K562 (cell line): ENCODE measurements at regions not wholly inside any gene's neighbourhood (a gene's known extent, or its start where the extent isn't known, plus 50 kb on each side); places are given as distances from the start of the nearest gene placed in this dataset.

Experiments used
- ATAC-seq: fragments of 200-7000 bp; cut with Tn5 transposase; 3 replicates; pipeline ENCODE4 v1.9.1; 2020; ENCODE audit warnings: moderate library complexity
- BruUV-seq: library from RNA; stranded (reverse); fragments of 400-500 nt; replicated peaks from 2 replicates; lab custom pipeline; 2021; lab: Mats Ljungman, UMichigan
- CTCF ChIA-PET: fragments of 300-600 bp; formaldehyde crosslinking; extraction: SDS; loops from one replicate; lab custom pipeline; 2021; ENCODE audit warnings: low intra/inter-chr PET ratio; lab: Yijun Ruan, JAX
- POLR2A ChIA-PET: fragments of 300-600, 350-650 bp; sonication (Branson Sonifier 250); formaldehyde crosslinking; extraction: SDS; loops from one replicate; lab custom pipeline; 2021; ENCODE audit warnings: antibody characterized with exemption, inconsistent platforms; lab: Yijun Ruan, JAX
- DNase-seq, 4 experiments: peaks; one replicate each; pipeline versions ENCODE4 v3.0.0 to v3.0.0-alpha.2; 2011 to 2018; ENCODE audit warnings: low spot score in 3 of 4, mixed read lengths in 3 of 4; ENCODE audit errors: extremely low read depth in 1 of 4
- FAIRE-seq: peaks from 2 replicates; lab custom pipeline; 2011; peaks lifted over from hg19 to GRCh38; lab: Jason Lieb, UNC
- H2AFZ ChIP-seq: 2 replicates; pipeline ENCODE4 v1.6.0; 2011; ENCODE audit warnings: low read depth, low read length, control low read depth, inconsistent platforms
- H3K27ac ChIP-seq: fragments of 200-600 bp; 3 replicates; pipeline ENCODE4 v1.8.0; 2011; ENCODE audit warnings: low read depth, mild to moderate bottlenecking, control low read depth, inconsistent platforms, low read length, moderate library complexity, mixed read lengths; ENCODE audit errors: extremely low read depth
- H3K27me3 ChIP-seq, 2 experiments: fragments of 300-600 bp in 1 of 2; 2 replicates in 1 of 2; 3 replicates in 1 of 2; pipeline versions ENCODE4 v1.6.0 to v1.8.0; 2011; ENCODE audit warnings: inconsistent platforms in 2 of 2, low read length in 2 of 2, mild to moderate bottlenecking in 1 of 2, mixed read lengths in 1 of 2, moderate library complexity in 1 of 2; ENCODE audit not compliant: control insufficient read depth in 2 of 2, insufficient read depth in 2 of 2
- H3K36me3 ChIP-seq: fragments of 300-600 bp; 3 replicates; pipeline ENCODE4 v1.8.0; 2011; ENCODE audit warnings: mild to moderate bottlenecking, low read length, inconsistent platforms; ENCODE audit not compliant: control insufficient read depth, insufficient read depth
- H3K4me1 ChIP-seq, 2 experiments: fragments of 200-600 bp in 1 of 2; replicated peaks in 1 of 2; 2 replicates in 1 of 2; 3 replicates in 1 of 2; pipeline versions ENCODE4 v1.5.1 to v1.8.0; 2011; ENCODE audit warnings: inconsistent platforms in 2 of 2, low read length in 2 of 2, mild to moderate bottlenecking in 1 of 2, mixed read lengths in 1 of 2, moderate library complexity in 1 of 2; ENCODE audit not compliant: control insufficient read depth in 2 of 2, insufficient read depth in 2 of 2
- H3K4me2 ChIP-seq: 2 replicates; pipeline ENCODE4 v1.6.1; 2011; ENCODE audit warnings: low read length, control low read depth, inconsistent platforms, mixed read lengths; ENCODE audit not compliant: insufficient read depth
- H3K4me3 ChIP-seq: fragments of 200-600 bp; sonication (generic), shearing (Covaris generic); 2 replicates; pipeline ENCODE4 v1.5.1; 2016; ENCODE audit warnings: control low read depth, inconsistent platforms
- H3K79me2 ChIP-seq: fragments of 200-600 bp; 3 replicates; pipeline ENCODE4 v1.8.0; 2011; ENCODE audit warnings: low read length, inconsistent platforms; ENCODE audit not compliant: control insufficient read depth, insufficient read depth
- H3K9ac ChIP-seq, 2 experiments: 2 replicates each; pipeline versions ENCODE4 v1.6.0 to v1.6.1; 2011; ENCODE audit warnings: low read depth in 2 of 2, low read length in 2 of 2, control low read depth in 1 of 2, inconsistent platforms in 1 of 2, mild to moderate bottlenecking in 1 of 2, mixed read lengths in 1 of 2; ENCODE audit not compliant: insufficient read depth in 1 of 2
- H3K9me1 ChIP-seq: one replicate; pipeline ENCODE4 v1.6.0; 2011; ENCODE audit warnings: inconsistent platforms, mild to moderate bottlenecking, low read length, moderate library complexity; ENCODE audit not compliant: control insufficient read depth, insufficient read depth
- H3K9me3 ChIP-seq: replicated peaks from 2 replicates; pipeline ENCODE4 v1.5.1; 2011; ENCODE audit warnings: low read depth, low read length, inconsistent platforms; ENCODE audit not compliant: control insufficient read depth, insufficient read depth
- H4K20me1 ChIP-seq: replicated peaks from 2 replicates; pipeline ENCODE4 v1.6.1; 2011; ENCODE audit warnings: low read length, inconsistent platforms, mixed read lengths; ENCODE audit not compliant: control insufficient read depth, insufficient read depth
- ARID1B ChIP-seq: fragments of 450-650 bp; IDR thresholded peaks from 2 replicates; pipeline ENCODE4 v1.6.1; 2016; ENCODE audit warnings: antibody characterized with exemption, mild to moderate bottlenecking, inconsistent platforms
- CBFB ChIP-seq: sonication (generic); formaldehyde crosslinking; IDR thresholded peaks from 2 replicates; pipeline ENCODE4 v1.4.0; 2020; ENCODE audit warnings: mild to moderate bottlenecking, missing genetic modification reagents
- CEBPB ChIP-seq: fragments of 450-650 bp; IDR thresholded peaks from 2 replicates; pipeline ENCODE4 v1.6.1; 2016; ENCODE audit warnings: missing genetic modification characterization, missing compliant biosample characterization
- CEBPG ChIP-seq, 3 experiments: fragments of 200-800 bp in 1 of 3; sonication (Bioruptor generic) in 1 of 3; sonication (generic) in 1 of 3; formaldehyde crosslinking in 1 of 3; IDR thresholded peaks in 2 of 3; conservative IDR thresholded peaks in 1 of 3; 2 replicates each; pipeline versions ENCODE4 v1.6.1 to v1.8.0; 2016 to 2022; ENCODE audit warnings: missing compliant biosample characterization in 2 of 3, missing genetic modification characterization in 2 of 3, mild to moderate bottlenecking in 1 of 3, missing genetic modification reagents in 1 of 3
- ERF ChIP-seq: fragments of 450-650 bp; formaldehyde crosslinking; IDR thresholded peaks from 2 replicates; pipeline ENCODE4 v1.4.0; 2020; ENCODE audit warnings: mild to moderate bottlenecking, mixed read lengths
- ETV5 ChIP-seq: sonication (generic); formaldehyde crosslinking; IDR thresholded peaks from 2 replicates; pipeline ENCODE4 v1.4.0; 2020; ENCODE audit warnings: low read depth, mild to moderate bottlenecking, missing genetic modification reagents
- HDGF ChIP-seq: fragments of 450-650 bp; IDR thresholded peaks from 2 replicates; pipeline ENCODE4 v1.6.1; 2016
- HLTF ChIP-seq: fragments of 450-650 bp; IDR thresholded peaks from 2 replicates; pipeline ENCODE4 v1.6.1; 2016
- HNRNPL ChIP-seq: fragments of 200-400 bp; formaldehyde crosslinking; IDR thresholded peaks from 2 replicates; pipeline ENCODE4 v1.6.1; 2017; ENCODE audit warnings: low read depth, mild to moderate bottlenecking, low read length
- MBD2 ChIP-seq: sonication (generic); IDR thresholded peaks from 2 replicates; pipeline ENCODE4 v1.6.1; 2016; ENCODE audit warnings: low read depth, borderline replicate concordance
- MYNN ChIP-seq, 2 experiments: sonication (generic); formaldehyde crosslinking in 1 of 2; IDR thresholded peaks; 2 replicates each; pipeline versions ENCODE4 v1.5.0 to v1.6.1; 2016 to 2020; ENCODE audit warnings: antibody characterized with exemption in 1 of 2, missing genetic modification reagents in 1 of 2
- OTX1 ChIP-seq: fragments of 450-650 bp; formaldehyde crosslinking; IDR thresholded peaks from 2 replicates; pipeline ENCODE4 v1.4.0; 2022; ENCODE audit warnings: mild to moderate bottlenecking
- SMAD4 ChIP-seq: fragments of 250-450 bp; sonication (Bioruptor Pico); conservative IDR thresholded peaks from 2 replicates; pipeline ENCODE4 v1.8.0; 2021; ENCODE audit warnings: inconsistent platforms, mild to moderate bottlenecking, moderate library complexity
- SNRNP70 ChIP-seq: fragments of 200-400 bp; formaldehyde crosslinking; optimal IDR thresholded peaks from 2 replicates; pipeline ENCODE3; 2017; ENCODE audit warnings: low read depth, low read length
- SRSF3 ChIP-seq: fragments of 200-400 bp; formaldehyde crosslinking; IDR thresholded peaks from 2 replicates; pipeline ENCODE4 v1.6.1; 2016; ENCODE audit warnings: mild to moderate bottlenecking, low read length, moderate library complexity; ENCODE audit not compliant: insufficient read depth
- STAG1 ChIP-seq: sonication (generic); formaldehyde crosslinking; IDR thresholded peaks from 2 replicates; pipeline ENCODE4 v1.5.0; 2020; ENCODE audit warnings: missing genetic modification reagents, borderline replicate concordance
- TAF7 ChIP-seq: fragments of 450-650 bp; IDR thresholded peaks from 2 replicates; pipeline ENCODE4 v1.6.1; 2016; ENCODE audit warnings: missing genetic modification characterization, missing compliant biosample characterization
- TBP ChIP-seq: optimal IDR thresholded peaks from 2 replicates; pipeline ENCODE3; 2011; ENCODE audit warnings: low read depth, low read length, improper control_type of control experiment
- THRAP3 ChIP-seq: fragments of 450-650 bp; IDR thresholded peaks from 2 replicates; pipeline ENCODE4 v1.6.1; 2016; ENCODE audit warnings: mild to moderate bottlenecking, inconsistent platforms, borderline replicate concordance
- ZC3H4 ChIP-seq: sonication (generic); formaldehyde crosslinking; IDR thresholded peaks from 2 replicates; pipeline ENCODE4 v1.9.0; 2021; ENCODE audit warnings: missing genetic modification reagents, borderline replicate concordance
- ZNF717 ChIP-seq: fragments of 250-450 bp; sonication (Bioruptor Pico); IDR thresholded peaks from 2 replicates; pipeline ENCODE4 v1.5.0; 2021
- WGBS: fragments of 100-300 bp; shearing (Covaris generic); methylation state at CpG from one replicate; pipeline ENCODE4 v1.1.6; 2016; ENCODE audit warnings: low coverage, mixed read lengths; ENCODE audit not compliant: insufficient coverage; ENCODE audit errors: missing lambda C conversion rate; 5-methylcytosine and 5-hydroxymethylcytosine counted together
- in situ Hi-C: fragments of 300-500 bp; cut with MboI; formaldehyde crosslinking; loops from 4 replicates; pipeline ENCODE4 v1.15.0; 2018; ENCODE audit warnings: inconsistent platforms, mixed read lengths
- intact Hi-C: fragments of 100-400 bp; cut with micrococcal nuclease; formaldehyde crosslinking; loops from 2 replicates; pipeline ENCODE4 v1.14.2; 2022

- Histone ChIP-seq H2AFZ (no peak overlapping the region), H4K20me1 (no peaks in the 10 kb centered on the region), H3K9me3 (no peaks in the 10 kb centered on the region; the same call in none of the 2 replicates), H3K4me1 (no peaks in the 10 kb centered on the region), H3K9ac (no peak overlapping the region), H3K27ac (no peak overlapping the region), H3K27me3 (no peaks in the 10 kb centered on the region), H3K36me3 (no peaks in the 10 kb centered on the region), H3K4me3 (no peak overlapping the region), H3K9me1 (no peaks in the 10 kb centered on the region), H3K4me2 (no peak overlapping the region), H3K79me2 (no peaks in the 10 kb centered on the region)
- no TSS peak for BruUV-seq
- ChIA-PET CTCF (no interaction called here), POLR2A (no interaction called here)
- DNase-seq (no peak), FAIRE-seq (no peak), ATAC-seq (no peak)
- intact Hi-C loops (no loop called here), in situ Hi-C loops (no loop called here)
- TF ChIP-seq OTX1 (CRISPR knock-in tag) (no peak), ARID1B (no peak), CBFB (no peak), HDGF (no peak), CEBPG (CRISPR knock-in tag; IDR thresholded peaks at IDR 0.05) (no peak), CEBPG (tag; conservative IDR thresholded peaks at IDR 0.05 in 1 of 2, IDR thresholded peaks at IDR 0.05 in 1 of 2) (no peak), ETV5 (CRISPR knock-in tag) (no peak), SMAD4 (no peak)
These were observed 1305.0 kb downstream of the PCDH18 start for GRCh38 chr4:136227315-136227714.

- no peak overlapping the region for H2AFZ ChIP-seq
- peaks cover 3% of the 10 kb centered on the region; the same call in 1 of the 2 replicates for H3K9me3 ChIP-seq
- no peak overlapping the region for H3K9ac ChIP-seq
- in situ Hi-C loops, result no loop called here
- ChIA-PET CTCF (no interaction called here), POLR2A (no interaction called here)
- ATAC-seq, result no peak
- no peaks in the 10 kb centered on the region for H3K79me2 ChIP-seq
- no peaks in the 10 kb centered on the region for H3K27me3 ChIP-seq
- H3K36me3 ChIP-seq, result no peaks in the 10 kb centered on the region
- intact Hi-C loops, result no loop called here
- H3K4me1 ChIP-seq, result no peaks in the 10 kb centered on the region
- H3K27ac ChIP-seq, result no peak overlapping the region
- DNase-seq, result no peak
- no peaks in the 10 kb centered on the region for H4K20me1 ChIP-seq
- 0% methylated on average over 3 of the region's 3 CpGs for WGBS
- FAIRE-seq, result no peak
- no peaks in the 10 kb centered on the region for H3K9me1 ChIP-seq
- H3K4me3 ChIP-seq, result no peak overlapping the region
- no TSS peak for BruUV-seq
- H3K4me2 ChIP-seq, result no peak overlapping the region
- TF ChIP-seq HLTF, result no peak
- no peak for TF ChIP-seq ZNF717
- TF ChIP-seq THRAP3, result no peak
- no peak for TF ChIP-seq TAF7 (tag)
- no peak for TF ChIP-seq SNRNP70
- no peak for TF ChIP-seq CEBPB
- no peak for TF ChIP-seq HNRNPL
- no peak for TF ChIP-seq ERF (CRISPR knock-in tag)
- TF ChIP-seq STAG1 (CRISPR knock-in tag), result no peak
- no peak for TF ChIP-seq ZC3H4 (CRISPR knock-in tag)
- no peak for TF ChIP-seq MBD2
- TF ChIP-seq SRSF3, result no peak
- TF ChIP-seq TBP, result no peak
- no peak for TF ChIP-seq MYNN (IDR thresholded peaks at IDR 0.05)
- no peak for TF ChIP-seq MYNN (CRISPR knock-in tag; IDR thresholded peaks at IDR 0.05)
These were observed 1312.6 kb downstream of the PCDH18 start for GRCh38 chr4:136219592-136220125.
